DMS153 treated with DMSO at 0.1 percent for 48 hours (cell line): ENCODE measurements at regions not wholly inside any gene's neighbourhood (a gene's known extent, or its start where the extent isn't known, plus 50 kb on each side); places are given as distances from the start of the nearest gene placed in this dataset.

Source experiments
- DNase-seq: peaks from one replicate; lab custom pipeline; 2025; ENCODE audit not compliant: unreplicated experiment; lab: John Stamatoyannopoulos, UW

- DNase-seq: no peak
Measured at GRCh38 chrX:124518885-124519284, 172.5 kb downstream of the SH2D1A start.

- no peak for DNase-seq
Measured at GRCh38 chrX:124524852-124525251, 178.5 kb downstream of the SH2D1A start.

GRCh38 chrX:124529786-124530185, 183.4 kb downstream of the SH2D1A start:
- DNase-seq: no peak

GRCh38 chrX:124530803-124531202, 184.4 kb downstream of the SH2D1A start:
- DNase-seq: no peak

- DNase-seq: no peak
Measured at GRCh38 chrX:124534536-124534935, 188.2 kb downstream of the SH2D1A start.

GRCh38 chrX:124540474-124540873, 194.1 kb downstream of the SH2D1A start:
- DNase-seq: no peak

GRCh38 chrX:124548571-124548970, 202.2 kb downstream of the SH2D1A start:
- no peak for DNase-seq

GRCh38 chrX:124555036-124555595, 208.8 kb downstream of the SH2D1A start:
- no peak for DNase-seq

GRCh38 chrX:124557976-124558375, 211.6 kb downstream of the SH2D1A start:
- no peak for DNase-seq

- DNase-seq: no peak
Measured at GRCh38 chrX:124573468-124573867, 227.1 kb downstream of the SH2D1A start.

- DNase-seq: no peak
Measured at GRCh38 chrX:124592744-124593143, 246.4 kb downstream of the SH2D1A start.

- DNase-seq: no peak
Measured at GRCh38 chrX:124594017-124594651, 247.8 kb downstream of the SH2D1A start.

- no peak for DNase-seq
Measured at GRCh38 chrX:124605511-124605910, 259.1 kb downstream of the SH2D1A start.

- DNase-seq: no peak
Measured at GRCh38 chrX:124606724-124607123, 260.4 kb downstream of the SH2D1A start.

- DNase-seq: no peak
Measured at GRCh38 chrX:124619710-124620109, 273.3 kb downstream of the SH2D1A start.

- no peak for DNase-seq
Measured at GRCh38 chrX:124634363-124634762, 288.0 kb downstream of the SH2D1A start.

GRCh38 chrX:124641737-124642491, 295.6 kb downstream of the SH2D1A start:
- no peak for DNase-seq

GRCh38 chrX:124646403-124646802, 300.0 kb downstream of the SH2D1A start:
- no peak for DNase-seq

- DNase-seq: no peak
Measured at GRCh38 chrX:124651031-124651430, 304.7 kb downstream of the SH2D1A start.

GRCh38 chrX:124665621-124666400, 319.4 kb downstream of the SH2D1A start:
- no peak for DNase-seq

- DNase-seq: no peak
Measured at GRCh38 chrX:124679199-124679598, 332.8 kb downstream of the SH2D1A start.

GRCh38 chrX:124680287-124680686, 333.9 kb downstream of the SH2D1A start:
- no peak for DNase-seq
